Fibroblast of lung (primary cell): ENCODE measurements at regions not wholly inside any gene's neighbourhood (a gene's known extent, or its start where the extent isn't known, plus 50 kb on each side); places are given as distances from the start of the nearest gene placed in this dataset.

Experiments used
- DNase-seq, 2 donors: peaks; one replicate each; pipeline versions ENCODE4 v3.0.0 to v3.0.0-alpha.2; 2010; ENCODE audit warnings: low read depth in 2 of 2
- H2AFZ ChIP-seq: 2 replicates; pipeline ENCODE4 v1.5.1; 2012; ENCODE audit warnings: low read length, control low read depth, inconsistent platforms
- H3K27ac ChIP-seq: 2 replicates; pipeline ENCODE4 v1.5.1; 2011; ENCODE audit warnings: low read length, control low read depth; ENCODE audit not compliant: insufficient read depth
- H3K27me3 ChIP-seq: 2 replicates; pipeline ENCODE4 v1.5.1; 2011; ENCODE audit warnings: mild to moderate bottlenecking, low read length; ENCODE audit not compliant: control insufficient read depth, insufficient read depth
- H3K36me3 ChIP-seq: 2 replicates; pipeline ENCODE4 v1.5.1; 2011; ENCODE audit warnings: low read length; ENCODE audit not compliant: control insufficient read depth, insufficient read depth
- H3K4me1 ChIP-seq: 2 replicates; pipeline ENCODE4 v1.5.1; 2011; ENCODE audit warnings: low read length; ENCODE audit not compliant: control insufficient read depth, insufficient read depth; ENCODE audit errors: extremely low read depth
- H3K4me2 ChIP-seq: 2 replicates; pipeline ENCODE4 v1.5.1; 2011; ENCODE audit warnings: low read length, control low read depth; ENCODE audit not compliant: insufficient read depth; ENCODE audit errors: extremely low read depth
- H3K4me3 ChIP-seq, 4 experiments: fragments of 200-600 bp in 1 of 4; sonication (generic) in 1 of 4; replicated peaks in 1 of 4; 2 replicates each; pipeline ENCODE4 v1.5.1; 2011 to 2016; ENCODE audit warnings: low read length in 4 of 4, low read depth in 3 of 4, mild to moderate bottlenecking in 3 of 4, control low read depth in 2 of 4, inconsistent platforms in 1 of 4, mixed read lengths in 1 of 4; ENCODE audit not compliant: insufficient read depth in 1 of 4; ENCODE audit errors: control extremely low read depth in 1 of 4
- H3K79me2 ChIP-seq: 2 replicates; pipeline ENCODE4 v1.5.1; 2012; ENCODE audit warnings: mild to moderate bottlenecking, low read length, inconsistent platforms; ENCODE audit not compliant: control insufficient read depth, insufficient read depth
- H3K9ac ChIP-seq: 2 replicates; pipeline ENCODE4 v1.5.1; 2011; ENCODE audit warnings: mild to moderate bottlenecking, low read length, control low read depth; ENCODE audit not compliant: insufficient read depth
- H3K9me3 ChIP-seq: 2 replicates; pipeline ENCODE4 v1.5.1; 2012; ENCODE audit warnings: low read depth, low read length; ENCODE audit not compliant: control insufficient read depth, insufficient read depth
- H4K20me1 ChIP-seq: 2 replicates; pipeline ENCODE4 v1.5.1; 2011; ENCODE audit warnings: low read length; ENCODE audit not compliant: control insufficient read depth, insufficient read depth; ENCODE audit errors: extremely low read depth
- EZH2 ChIP-seq: IDR thresholded peaks from 2 replicates; pipeline ENCODE4 v1.5.1; 2012; ENCODE audit warnings: low read length, control low read depth, mild to moderate bottlenecking; ENCODE audit errors: missing control alignments
- TF ChIP-seq, protein P1 (sequence below), 2 donors: IDR thresholded peaks in 1 of 2; conservative IDR thresholded peaks in 1 of 2; 1 replicate in 1 of 2; 2 replicates in 1 of 2; pipeline ENCODE4 v1.5.1; 2011 to 2012; ENCODE audit warnings: low read length in 2 of 2, control low read depth in 1 of 2, inconsistent platforms in 1 of 2, low read depth in 1 of 2, mild to moderate bottlenecking in 1 of 2

DNA sequence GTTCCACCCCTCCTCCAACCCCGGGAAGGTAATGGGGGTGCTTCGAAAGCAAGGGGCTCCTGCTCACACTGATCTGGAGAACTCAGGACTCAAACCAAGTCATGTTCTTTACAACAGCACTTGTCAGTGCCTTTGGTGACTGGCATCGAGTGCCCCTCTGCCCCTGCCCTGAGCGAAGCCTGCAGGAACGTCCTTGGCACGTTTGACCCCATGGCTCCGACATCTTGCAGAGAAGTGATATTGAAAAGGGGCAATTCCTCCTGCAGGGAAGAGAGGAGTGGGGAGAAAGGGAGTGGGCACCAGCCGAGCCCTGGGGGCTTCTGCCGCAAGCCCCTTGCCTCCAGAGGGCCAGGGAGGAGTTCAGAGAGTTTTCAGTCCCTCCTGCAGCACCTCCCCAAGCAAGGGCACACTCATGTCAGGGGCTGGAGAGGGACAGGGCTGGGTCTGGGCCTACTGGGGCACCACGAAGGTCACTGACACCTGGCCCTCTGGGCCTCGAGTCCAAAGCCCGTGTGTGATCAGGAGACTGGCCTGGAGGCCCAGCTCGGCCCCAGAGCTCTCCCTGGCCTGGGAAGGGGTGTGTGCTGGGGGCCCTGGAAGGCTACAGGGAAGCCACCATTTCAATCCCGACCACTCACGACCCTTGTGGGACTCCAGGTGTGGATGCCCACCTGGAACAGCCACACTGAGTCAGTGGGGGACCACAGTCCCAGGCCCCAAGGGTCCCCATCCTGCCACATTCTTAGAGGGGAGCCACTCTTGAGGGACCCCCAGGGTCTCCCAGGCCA lies 94.9 kb upstream of the NKX1-1 start:
- Histone ChIP-seq H3K79me2 (no peaks in the 10 kb centered on the region), H4K20me1 (no peaks in the 10 kb centered on the region), H3K27ac (no peak overlapping the region), H3K4me3 (no peak overlapping the region), H3K4me2 (no peak overlapping the region), H2AFZ (no peak overlapping the region), H3K9ac (no peak overlapping the region), H3K27me3 (no peaks in the 10 kb centered on the region), H3K36me3 (no peaks in the 10 kb centered on the region), H3K9me3 (no peaks in the 10 kb centered on the region), H3K4me1 (no peaks in the 10 kb centered on the region)
- TF ChIP-seq EZH2: no peak
- TF ChIP-seq, protein P1, sequence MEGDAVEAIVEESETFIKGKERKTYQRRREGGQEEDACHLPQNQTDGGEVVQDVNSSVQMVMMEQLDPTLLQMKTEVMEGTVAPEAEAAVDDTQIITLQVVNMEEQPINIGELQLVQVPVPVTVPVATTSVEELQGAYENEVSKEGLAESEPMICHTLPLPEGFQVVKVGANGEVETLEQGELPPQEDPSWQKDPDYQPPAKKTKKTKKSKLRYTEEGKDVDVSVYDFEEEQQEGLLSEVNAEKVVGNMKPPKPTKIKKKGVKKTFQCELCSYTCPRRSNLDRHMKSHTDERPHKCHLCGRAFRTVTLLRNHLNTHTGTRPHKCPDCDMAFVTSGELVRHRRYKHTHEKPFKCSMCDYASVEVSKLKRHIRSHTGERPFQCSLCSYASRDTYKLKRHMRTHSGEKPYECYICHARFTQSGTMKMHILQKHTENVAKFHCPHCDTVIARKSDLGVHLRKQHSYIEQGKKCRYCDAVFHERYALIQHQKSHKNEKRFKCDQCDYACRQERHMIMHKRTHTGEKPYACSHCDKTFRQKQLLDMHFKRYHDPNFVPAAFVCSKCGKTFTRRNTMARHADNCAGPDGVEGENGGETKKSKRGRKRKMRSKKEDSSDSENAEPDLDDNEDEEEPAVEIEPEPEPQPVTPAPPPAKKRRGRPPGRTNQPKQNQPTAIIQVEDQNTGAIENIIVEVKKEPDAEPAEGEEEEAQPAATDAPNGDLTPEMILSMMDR (conservative IDR thresholded peaks at IDR 0.05 in 1 of 2, IDR thresholded peaks at IDR 0.05 in 1 of 2; ENCODE audit: low read depth in 1 of 2, low read length in 2 of 2): no peak
- no peak for DNase-seq

DNA sequence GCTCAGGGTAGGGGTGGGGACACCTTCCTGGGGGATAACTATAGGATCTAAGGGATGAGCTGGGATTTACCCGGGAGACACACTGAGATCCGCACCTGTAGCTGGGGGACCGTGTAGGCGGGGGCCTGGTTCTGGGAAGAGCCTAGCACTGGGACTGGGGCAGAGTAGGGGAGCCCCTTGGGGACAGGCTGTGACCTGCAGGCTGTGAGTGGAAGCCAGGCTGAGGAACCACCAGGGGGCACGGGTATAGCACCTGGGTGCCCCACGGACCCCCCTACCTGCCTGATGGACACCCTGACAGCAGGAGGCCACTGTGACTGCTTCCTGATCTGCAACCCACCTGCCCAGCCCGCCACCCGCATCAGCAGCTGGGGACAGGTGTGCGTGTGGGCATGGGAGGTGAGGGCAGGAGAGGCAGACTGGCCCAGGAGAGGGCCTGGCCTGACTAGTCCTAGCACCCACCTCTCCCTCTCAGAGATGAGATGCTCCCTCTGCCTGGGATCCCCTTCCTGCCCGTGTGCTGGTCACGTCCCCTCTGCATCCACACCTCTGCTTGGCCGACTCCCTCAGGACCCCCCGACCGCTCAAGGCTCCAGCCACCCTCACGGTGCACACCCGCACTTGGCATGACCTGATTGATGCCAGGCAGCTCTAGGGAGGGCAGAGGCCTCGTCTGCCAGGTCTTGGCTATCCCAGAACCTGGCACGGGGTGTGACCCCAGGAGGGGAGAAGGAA lies 94.2 kb upstream of the NKX1-1 start:
- DNase-seq: no peak

DNA sequence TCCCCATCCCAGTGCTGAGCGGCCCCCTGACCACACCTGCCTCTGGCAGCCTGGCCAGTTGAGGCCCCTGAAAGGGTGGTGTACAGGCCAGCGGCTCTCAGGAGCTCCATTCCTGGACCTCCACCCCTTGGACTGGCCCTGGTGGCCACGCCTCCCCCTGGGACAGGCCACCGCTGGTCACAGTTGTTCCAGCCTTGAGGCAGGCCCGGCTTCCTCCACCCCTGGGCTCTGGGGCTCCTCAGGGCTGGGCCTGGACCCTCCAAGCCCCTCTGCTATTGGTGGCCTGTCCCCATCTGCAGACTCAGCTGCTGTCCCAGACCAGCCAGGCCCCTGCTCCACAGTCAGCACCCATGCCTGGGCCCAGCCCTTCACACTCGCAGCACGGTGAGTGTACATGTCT lies 93.2 kb upstream of the NKX1-1 start:
- no peak overlapping the region for H3K9ac ChIP-seq
- no peaks in the 10 kb centered on the region for H4K20me1 ChIP-seq
- H3K4me2 ChIP-seq: no peak overlapping the region
- DNase-seq: no peak
- no peaks in the 10 kb centered on the region for H3K36me3 ChIP-seq
- H3K9me3 ChIP-seq: no peaks in the 10 kb centered on the region
- no peak for TF ChIP-seq EZH2
- TF ChIP-seq, protein P1 (conservative IDR thresholded peaks at IDR 0.05 in 1 of 2, IDR thresholded peaks at IDR 0.05 in 1 of 2; ENCODE audit: low read depth in 1 of 2, low read length in 2 of 2): no peak
- no peak overlapping the region for H2AFZ ChIP-seq
- H3K4me1 ChIP-seq: no peaks in the 10 kb centered on the region
- H3K79me2 ChIP-seq: no peaks in the 10 kb centered on the region
- H3K27ac ChIP-seq: no peak overlapping the region
- H3K27me3 ChIP-seq: no peaks in the 10 kb centered on the region
- no peak overlapping the region for H3K4me3 ChIP-seq

More for the DNA sequence above, 94.2 kb upstream of the NKX1-1 start:
- no peak overlapping the region for H3K9ac ChIP-seq
- H3K4me1 ChIP-seq: no peaks in the 10 kb centered on the region
- H3K27me3 ChIP-seq: no peaks in the 10 kb centered on the region
- no peak overlapping the region for H2AFZ ChIP-seq
- no peak overlapping the region for H3K27ac ChIP-seq
- H3K9me3 ChIP-seq: no peaks in the 10 kb centered on the region
- H3K4me2 ChIP-seq: no peak overlapping the region
- no peak overlapping the region for H3K4me3 ChIP-seq
- H3K36me3 ChIP-seq: no peaks in the 10 kb centered on the region
- H4K20me1 ChIP-seq: no peaks in the 10 kb centered on the region
- H3K79me2 ChIP-seq: no peaks in the 10 kb centered on the region
- TF ChIP-seq, protein P1 (conservative IDR thresholded peaks at IDR 0.05 in 1 of 2, IDR thresholded peaks at IDR 0.05 in 1 of 2; ENCODE audit: low read depth in 1 of 2, low read length in 2 of 2): no peak
- TF ChIP-seq EZH2: no peak
